PC-9 (cell line): ENCODE measurements at regions not wholly inside any gene's neighbourhood (a gene's known extent, or its start where the extent isn't known, plus 50 kb on each side); places are given as distances from the start of the nearest gene placed in this dataset.

Experiments
- CTCF ChIP-seq: fragments of 200-600 bp; sonication (generic); conservative IDR thresholded peaks from 2 replicates; pipeline ENCODE4 v1.6.1; 2017; ENCODE audit warnings: mixed run types, antibody characterized with exemption, mild to moderate bottlenecking, moderate library complexity
- EZH2 ChIP-seq: fragments of 200-600 bp; sonication (generic); IDR thresholded peaks from 2 replicates; pipeline ENCODE4 v1.8.0; 2017; ENCODE audit warnings: antibody characterized with exemption, low read depth

- TF ChIP-seq CTCF (no peak), EZH2 (no peak)
These were observed 192.1 kb downstream of the MBD2 start for GRCh38 chr18:54032412-54032811.
